ENCODE measurements at regions not wholly inside any gene's neighbourhood (a gene's known extent, or its start where the extent isn't known, plus 50 kb on each side); places are given as distances from the start of the nearest gene placed in this dataset.

- no peaks in the 10 kb centered on the region for H3K9me3 ChIP-seq
- H3K4me3 ChIP-seq = no peak overlapping the region
- no peaks in the 10 kb centered on the region for H3K36me3 ChIP-seq
- peaks cover 2% of the 10 kb centered on the region for H3K4me1 ChIP-seq (ENCODE audit: insufficient read depth)
- TF ChIP-seq POLR2A (IDR thresholded peaks at IDR 0.05) = no peak
- TF ChIP-seq CTCF (IDR thresholded peaks at IDR 0.05) = no peak
- TF ChIP-seq EP300 (IDR thresholded peaks at IDR 0.05) = no peak
- H3K27ac ChIP-seq = no peak overlapping the region
- H3K27me3 ChIP-seq = no peaks in the 10 kb centered on the region
- no peak for DNase-seq
- WGBS, 3 donors = 15 to 23% (median 21%) methylated on average over 12 of the region's 12 CpGs
- intact Hi-C loops (cut with DNase I) = no loop called here
Observed at GRCh38 chr2:219852626-219853025, 225.2 kb downstream of the SLC4A3 start.

DNA sequence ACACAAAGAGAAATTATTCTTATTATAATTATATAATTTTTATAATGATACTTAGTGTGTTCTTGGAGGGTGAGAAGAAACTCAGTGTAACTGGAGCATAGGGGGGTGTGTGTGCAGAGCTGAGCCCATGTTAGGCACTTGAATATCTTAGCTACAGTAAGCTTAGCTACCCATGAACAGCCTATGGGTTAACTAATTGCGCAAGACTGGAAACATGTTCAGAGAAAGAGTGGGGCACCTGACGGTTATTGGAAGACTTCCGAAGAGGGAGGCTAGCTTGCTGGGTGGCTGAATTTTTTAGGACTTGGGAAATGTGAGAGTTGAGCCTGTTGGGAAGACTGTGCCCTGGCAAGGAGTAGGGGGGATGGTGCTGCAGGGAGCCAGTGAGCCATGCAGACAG lies 229.2 kb downstream of the SLC4A3 start:
- DNase-seq = no peak
- TF ChIP-seq EP300 (IDR thresholded peaks at IDR 0.05) (no peak), POLR2A (IDR thresholded peaks at IDR 0.05) (no peak), CTCF (IDR thresholded peaks at IDR 0.05) (no peak)
- Histone ChIP-seq H3K4me1 (ENCODE audit: insufficient read depth) (peaks cover 2% of the 10 kb centered on the region), H3K27me3 (no peaks in the 10 kb centered on the region), H3K4me3 (no peak overlapping the region), H3K36me3 (no peaks in the 10 kb centered on the region), H3K9me3 (no peaks in the 10 kb centered on the region), H3K27ac (no peak overlapping the region)
- intact Hi-C loops (cut with DNase I) = no loop called here
- 62 to 82% (median 71%) methylated on average over 3 of the region's 3 CpGs for WGBS, 3 donors

DNA sequence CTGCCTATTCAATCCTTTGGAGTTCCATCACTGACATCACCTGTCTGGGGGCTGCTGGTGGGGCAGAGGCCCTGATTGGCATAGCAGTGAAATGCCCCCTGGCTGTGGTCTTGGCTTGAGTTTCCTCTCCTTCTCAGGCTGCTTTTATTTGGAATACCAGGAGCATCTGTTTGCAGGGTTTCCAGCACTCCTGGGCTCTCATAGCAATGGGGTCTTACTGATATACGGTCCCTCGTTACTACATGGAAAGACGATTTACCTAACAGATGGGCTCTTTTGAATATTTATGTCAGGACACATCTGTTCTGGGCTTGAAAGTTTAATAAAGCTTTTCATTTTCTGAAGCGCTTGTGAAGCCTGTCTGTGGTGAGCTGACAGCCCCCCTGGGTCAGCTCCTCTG lies 230.3 kb downstream of the SLC4A3 start:
- H3K9me3 ChIP-seq = no peaks in the 10 kb centered on the region
- intact Hi-C loops (cut with DNase I) = no loop called here
- 53 to 60% (median 57%) methylated on average over 4 of the region's 4 CpGs for WGBS, 3 donors
- H3K4me3 ChIP-seq = no peak overlapping the region
- no peak overlapping the region for H3K27ac ChIP-seq
- H3K36me3 ChIP-seq = no peaks in the 10 kb centered on the region
- TF ChIP-seq EP300 (IDR thresholded peaks at IDR 0.05) = no peak
- no peak for TF ChIP-seq CTCF (IDR thresholded peaks at IDR 0.05)
- no peak for TF ChIP-seq POLR2A (IDR thresholded peaks at IDR 0.05)
- DNase-seq = no peak
- H3K27me3 ChIP-seq = no peaks in the 10 kb centered on the region
- H3K4me1 ChIP-seq (ENCODE audit: insufficient read depth) = no peaks in the 10 kb centered on the region

DNA sequence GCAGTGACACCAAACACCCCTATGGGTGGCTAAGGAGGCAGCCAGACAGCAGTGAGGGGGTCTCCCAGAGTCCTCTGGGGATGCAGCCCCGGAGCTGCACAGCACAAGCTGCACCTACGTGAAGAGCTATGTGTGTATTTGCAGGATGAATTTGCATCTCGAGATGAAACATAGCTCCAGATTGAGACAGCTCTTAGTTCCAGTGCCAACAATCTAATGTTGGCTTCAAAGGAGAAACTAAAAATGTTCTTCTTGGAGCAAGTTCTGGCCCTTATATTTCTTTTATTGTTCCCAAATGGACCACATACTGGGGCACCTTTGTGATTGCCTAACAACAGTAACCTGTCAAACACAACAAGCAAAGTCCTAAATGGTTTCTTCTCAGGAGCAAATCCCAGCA lies 233.9 kb downstream of the SLC4A3 start:
- no peak overlapping the region for H3K27ac ChIP-seq
- H3K9me3 ChIP-seq = no peaks in the 10 kb centered on the region
- H3K4me1 ChIP-seq (ENCODE audit: insufficient read depth) = no peaks in the 10 kb centered on the region
- no peak for TF ChIP-seq EP300 (IDR thresholded peaks at IDR 0.05)
- TF ChIP-seq CTCF (IDR thresholded peaks at IDR 0.05) = no peak
- TF ChIP-seq POLR2A (IDR thresholded peaks at IDR 0.05) = no peak
- 52 to 79% (median 78%) methylated on average over 3 of the region's 3 CpGs for WGBS, 3 donors
- no peaks in the 10 kb centered on the region for H3K36me3 ChIP-seq
- DNase-seq = no peak
- intact Hi-C loops (cut with DNase I) = no loop called here
- no peak overlapping the region for H3K4me3 ChIP-seq
- H3K27me3 ChIP-seq = no peaks in the 10 kb centered on the region

DNA sequence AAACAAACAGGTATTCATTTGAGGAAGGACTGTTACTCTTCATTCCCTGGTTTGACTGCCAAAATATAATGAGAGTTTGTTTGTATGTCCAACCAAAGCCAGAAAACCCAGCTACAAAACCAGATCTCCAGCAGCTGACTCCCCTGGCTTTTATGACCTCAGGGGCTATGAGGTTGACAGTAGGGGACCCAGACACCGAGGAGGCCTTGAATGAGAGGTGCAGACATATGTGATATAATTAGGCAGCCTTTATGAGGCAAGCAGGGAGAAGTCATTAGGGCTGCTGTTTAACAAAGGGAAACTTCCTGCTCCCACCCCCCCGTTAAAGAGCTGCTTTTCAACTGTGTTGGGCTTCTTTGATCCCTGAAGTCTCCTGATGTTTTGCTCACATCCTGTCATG lies 236.7 kb downstream of the SLC4A3 start:
- no peak overlapping the region for H3K4me3 ChIP-seq
- no peak for TF ChIP-seq CTCF (IDR thresholded peaks at IDR 0.05)
- TF ChIP-seq EP300 (IDR thresholded peaks at IDR 0.05) = no peak
- no peak for TF ChIP-seq POLR2A (IDR thresholded peaks at IDR 0.05)
- DNase-seq = no peak
- H3K27me3 ChIP-seq = no peaks in the 10 kb centered on the region
- no peaks in the 10 kb centered on the region for H3K9me3 ChIP-seq
- no peak overlapping the region for H3K27ac ChIP-seq
- intact Hi-C loops (cut with DNase I) = no loop called here
- WGBS, 3 donors = 52 to 54% (median 52%) methylated on average over 2 of the region's 2 CpGs
- H3K36me3 ChIP-seq = no peaks in the 10 kb centered on the region
- H3K4me1 ChIP-seq (ENCODE audit: insufficient read depth) = no peaks in the 10 kb centered on the region
